ENCODE measurements at regions not wholly inside any gene's neighbourhood (a gene's known extent, or its start where the extent isn't known, plus 50 kb on each side); places are given as distances from the start of the nearest gene placed in this dataset.

DNA sequence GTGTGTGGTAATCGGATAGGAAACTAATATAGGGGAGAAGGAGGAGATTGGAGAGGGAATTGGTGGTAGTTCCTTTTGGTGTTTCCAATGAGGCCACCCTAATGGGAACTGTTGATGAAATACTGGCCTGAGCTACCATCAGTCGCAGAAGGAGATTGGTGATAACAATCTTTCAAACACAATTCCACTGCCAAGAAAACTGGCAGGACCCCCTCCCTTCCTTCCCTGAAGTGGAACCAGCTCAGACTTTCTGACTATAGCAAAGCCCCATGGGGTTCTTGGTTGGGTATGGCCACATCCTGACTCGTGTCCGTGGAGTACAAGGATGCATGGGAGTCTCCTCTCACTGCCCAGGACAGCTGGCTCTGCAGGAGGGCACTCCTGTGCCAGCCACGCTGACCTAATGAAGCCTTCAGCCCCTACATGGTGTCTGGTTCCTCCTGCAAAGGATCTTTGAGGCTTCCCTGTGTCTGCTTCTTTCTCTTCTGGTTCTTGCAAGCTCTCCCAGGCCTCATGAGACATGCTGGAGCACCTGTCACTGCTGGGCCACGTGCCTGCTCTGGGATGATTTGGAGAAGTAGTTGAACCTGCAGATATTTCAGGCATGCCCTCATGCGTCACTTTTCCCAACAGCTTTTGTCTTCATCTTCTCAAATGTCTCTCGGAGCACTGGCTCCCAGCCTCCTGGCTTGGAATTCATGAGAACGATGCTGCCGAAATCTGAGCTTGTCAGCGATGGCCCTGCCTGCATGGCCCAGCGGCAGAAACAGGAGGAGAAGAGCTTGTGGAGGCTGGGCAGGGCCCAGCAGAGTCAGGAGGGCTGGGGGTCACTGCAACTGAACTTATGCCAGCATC is 90.0 kb upstream of the ADPGK start:
- TF ChIP-seq, protein P1, sequence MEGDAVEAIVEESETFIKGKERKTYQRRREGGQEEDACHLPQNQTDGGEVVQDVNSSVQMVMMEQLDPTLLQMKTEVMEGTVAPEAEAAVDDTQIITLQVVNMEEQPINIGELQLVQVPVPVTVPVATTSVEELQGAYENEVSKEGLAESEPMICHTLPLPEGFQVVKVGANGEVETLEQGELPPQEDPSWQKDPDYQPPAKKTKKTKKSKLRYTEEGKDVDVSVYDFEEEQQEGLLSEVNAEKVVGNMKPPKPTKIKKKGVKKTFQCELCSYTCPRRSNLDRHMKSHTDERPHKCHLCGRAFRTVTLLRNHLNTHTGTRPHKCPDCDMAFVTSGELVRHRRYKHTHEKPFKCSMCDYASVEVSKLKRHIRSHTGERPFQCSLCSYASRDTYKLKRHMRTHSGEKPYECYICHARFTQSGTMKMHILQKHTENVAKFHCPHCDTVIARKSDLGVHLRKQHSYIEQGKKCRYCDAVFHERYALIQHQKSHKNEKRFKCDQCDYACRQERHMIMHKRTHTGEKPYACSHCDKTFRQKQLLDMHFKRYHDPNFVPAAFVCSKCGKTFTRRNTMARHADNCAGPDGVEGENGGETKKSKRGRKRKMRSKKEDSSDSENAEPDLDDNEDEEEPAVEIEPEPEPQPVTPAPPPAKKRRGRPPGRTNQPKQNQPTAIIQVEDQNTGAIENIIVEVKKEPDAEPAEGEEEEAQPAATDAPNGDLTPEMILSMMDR (IDR thresholded peaks at IDR 0.05; ENCODE audit: low read depth, low read length, missing input control), result no peak
- TF ChIP-seq JUND (IDR thresholded peaks at IDR 0.05), result no peak
- TF ChIP-seq YY1 (IDR thresholded peaks at IDR 0.05), result no peak
- no peak for TF ChIP-seq HNF4A (conservative IDR thresholded peaks at IDR 0.05)
